Rectal smooth muscle tissue (tissue), 1 donor: ENCODE measurements at regions not wholly inside any gene's neighbourhood (a gene's known extent, or its start where the extent isn't known, plus 50 kb on each side); places are given as distances from the start of the nearest gene placed in this dataset.

ENCODE experiments used
- H3K27ac ChIP-seq: one replicate; pipeline ENCODE4 v1.7.0; 2013; ENCODE audit warnings: low read depth, low read length, inconsistent platforms
- H3K27me3 ChIP-seq: one replicate; pipeline ENCODE4 v1.7.0; 2013; ENCODE audit warnings: low read length; ENCODE audit not compliant: control insufficient read depth, insufficient read depth
- H3K36me3 ChIP-seq: one replicate; pipeline ENCODE4 v1.7.0; 2013; ENCODE audit warnings: low read length; ENCODE audit not compliant: control insufficient read depth, insufficient read depth
- H3K4me1 ChIP-seq: one replicate; pipeline ENCODE4 v1.7.0; 2013; ENCODE audit warnings: low read length; ENCODE audit not compliant: control insufficient read depth, insufficient read depth
- H3K4me3 ChIP-seq: one replicate; pipeline ENCODE4 v1.7.0; 2013; ENCODE audit warnings: low read length
- H3K9ac ChIP-seq: one replicate; pipeline ENCODE4 v1.7.0; 2013; ENCODE audit warnings: low read length

DNA sequence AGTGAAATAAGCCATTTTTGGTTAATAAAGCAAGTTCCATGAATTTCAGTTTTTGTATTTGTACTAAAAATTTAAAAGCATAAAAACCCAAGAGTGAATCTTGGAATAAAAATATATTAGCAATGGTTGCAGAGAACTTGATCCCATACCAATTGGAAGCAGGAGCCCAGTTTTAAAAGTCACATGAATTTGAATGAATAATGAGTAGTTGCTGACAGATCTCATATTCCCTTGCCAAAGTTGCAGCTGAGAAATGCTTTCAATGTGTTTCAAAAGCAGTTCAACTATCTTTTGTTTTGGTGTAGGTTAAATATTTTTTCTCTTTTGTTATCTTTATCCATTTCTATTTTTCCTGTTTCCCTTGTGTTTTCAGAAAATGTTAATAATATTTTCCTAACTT is 818.6 kb downstream of the CDH18 start:
- H3K27me3 ChIP-seq: no peaks in the 10 kb centered on the region
- H3K4me1 ChIP-seq: no peaks in the 10 kb centered on the region
- no peaks in the 10 kb centered on the region for H3K36me3 ChIP-seq
- H3K4me3 ChIP-seq: no peak overlapping the region
- H3K27ac ChIP-seq: no peak overlapping the region
- no peak overlapping the region for H3K9ac ChIP-seq

DNA sequence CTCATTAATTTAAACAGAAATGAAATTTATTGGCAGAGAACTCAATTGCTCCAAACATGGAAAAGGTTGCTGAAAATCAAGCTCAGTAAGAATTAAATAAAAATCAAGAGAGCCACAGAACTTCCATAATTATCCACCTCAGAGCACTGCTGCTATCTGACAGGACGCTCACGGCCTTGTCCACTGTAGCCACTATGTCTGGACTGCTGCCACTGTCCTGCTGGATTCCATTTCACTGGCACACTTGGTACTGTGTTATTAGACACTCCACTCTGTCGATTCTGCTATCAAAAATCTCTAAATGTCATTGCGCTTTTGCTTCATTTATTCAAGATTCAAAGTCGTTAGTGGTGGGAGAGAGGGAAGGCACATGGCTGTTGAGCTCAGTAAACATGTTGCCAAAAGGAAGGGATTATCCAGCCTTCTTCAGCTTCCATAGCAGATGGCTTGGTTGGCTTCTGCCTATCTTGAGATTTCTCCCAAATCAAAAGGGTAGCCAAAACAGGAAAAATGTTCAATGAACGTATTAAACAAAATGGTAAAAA is 815.0 kb downstream of the CDH18 start:
- Histone ChIP-seq H3K27me3 (no peaks in the 10 kb centered on the region), H3K9ac (no peak overlapping the region), H3K4me1 (no peaks in the 10 kb centered on the region), H3K4me3 (no peak overlapping the region), H3K27ac (no peak overlapping the region), H3K36me3 (no peaks in the 10 kb centered on the region)

DNA sequence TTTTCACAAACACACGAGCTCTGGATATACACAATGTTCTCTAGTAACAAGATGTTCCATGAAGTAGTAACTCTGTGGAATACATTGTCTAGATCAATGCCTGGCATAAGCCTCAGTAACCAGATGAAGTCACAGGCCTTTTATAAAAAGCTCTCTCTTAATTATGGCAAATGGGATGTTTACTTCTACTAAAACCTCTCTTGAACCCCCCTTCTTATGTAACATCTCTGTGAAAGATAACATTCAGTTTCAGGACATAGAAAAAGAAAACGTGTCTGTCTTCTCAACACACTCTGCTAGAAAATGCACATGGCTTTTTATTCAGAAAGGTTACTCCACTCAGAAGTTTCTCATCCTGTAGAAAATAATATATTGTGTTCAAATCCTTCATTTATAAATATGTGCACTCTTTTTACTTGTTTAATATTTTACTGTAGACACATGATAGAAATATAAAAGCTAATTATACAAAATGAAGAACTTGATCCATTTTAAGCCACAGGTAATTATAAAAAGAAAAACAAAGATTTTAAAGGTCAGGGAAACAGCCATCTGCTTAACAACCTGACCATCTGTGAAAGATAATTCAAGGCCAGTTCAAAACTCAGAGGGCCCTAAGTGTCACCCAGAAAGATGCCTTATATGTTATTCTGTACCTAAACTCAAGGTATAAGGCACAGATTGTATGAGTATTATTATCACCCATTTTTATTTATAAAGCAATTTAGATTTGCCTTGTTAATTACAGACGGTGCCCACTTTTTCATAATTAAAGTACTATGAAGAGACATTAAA is 812.0 kb downstream of the CDH18 start:
- Histone ChIP-seq H3K36me3 (no peaks in the 10 kb centered on the region), H3K4me3 (no peak overlapping the region), H3K27me3 (no peaks in the 10 kb centered on the region), H3K4me1 (no peaks in the 10 kb centered on the region), H3K9ac (no peak overlapping the region), H3K27ac (no peak overlapping the region)

DNA sequence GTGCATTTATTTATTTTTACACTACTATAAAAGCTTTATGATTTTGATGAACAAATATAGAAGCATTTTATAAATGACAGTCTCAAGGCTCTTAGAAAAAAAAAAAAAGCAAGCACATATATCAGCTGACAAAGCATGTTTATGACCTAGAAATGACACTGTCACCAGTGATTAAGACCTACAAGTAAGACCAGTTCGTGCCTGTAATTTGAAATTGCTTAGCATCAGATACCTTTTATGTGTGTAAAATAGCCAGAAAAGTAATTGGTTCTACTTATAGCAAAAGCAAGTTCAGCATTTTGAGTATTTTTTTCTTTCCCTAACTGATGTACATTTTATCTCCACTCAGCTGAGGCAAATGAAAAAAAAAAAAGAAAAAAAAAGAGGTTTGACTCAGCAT is 808.4 kb downstream of the CDH18 start:
- no peak overlapping the region for H3K9ac ChIP-seq
- no peaks in the 10 kb centered on the region for H3K36me3 ChIP-seq
- H3K27me3 ChIP-seq: no peaks in the 10 kb centered on the region
- no peak overlapping the region for H3K27ac ChIP-seq
- no peak overlapping the region for H3K4me3 ChIP-seq
- H3K4me1 ChIP-seq: no peaks in the 10 kb centered on the region

DNA sequence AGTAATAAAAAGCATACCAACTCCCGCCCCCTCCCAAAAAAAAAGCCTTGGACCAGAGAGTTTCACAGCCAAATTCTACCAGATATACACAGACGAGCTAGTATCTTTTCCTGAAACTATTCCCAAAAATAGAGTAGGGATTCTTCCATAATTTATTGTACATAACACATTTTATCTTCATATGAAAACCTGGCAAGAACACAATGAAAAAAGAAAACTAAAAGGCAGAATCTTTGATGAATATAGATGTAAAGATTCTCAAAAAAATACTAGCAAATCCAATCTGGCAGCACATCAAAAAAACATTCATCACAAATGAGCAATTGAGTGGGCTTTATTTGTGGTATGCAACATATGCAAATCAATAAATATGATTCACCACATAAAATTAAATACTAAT is 798.8 kb downstream of the CDH18 start:
- H3K27ac ChIP-seq: no peak overlapping the region

DNA sequence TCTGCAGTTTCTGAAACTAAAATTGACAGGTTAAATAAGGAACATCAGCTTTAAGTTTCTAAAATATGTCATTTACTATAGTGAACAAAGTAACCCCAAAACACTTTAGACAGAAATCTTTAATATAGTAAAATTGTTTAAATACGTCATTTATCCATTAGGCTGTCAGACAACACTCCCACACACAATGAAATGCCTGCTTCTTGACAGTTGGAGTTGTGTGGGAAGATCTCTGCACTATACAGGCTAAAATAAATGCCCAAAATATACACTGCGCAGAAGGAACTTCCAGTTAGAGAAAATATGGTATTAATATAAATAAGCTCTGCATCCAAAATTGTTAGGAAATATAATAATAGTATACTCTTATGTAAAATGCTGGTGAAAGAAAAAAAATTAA is 794.4 kb downstream of the CDH18 start:
- no peaks in the 10 kb centered on the region for H3K36me3 ChIP-seq
- no peaks in the 10 kb centered on the region for H3K27me3 ChIP-seq
- no peak overlapping the region for H3K9ac ChIP-seq
- H3K4me1 ChIP-seq: no peaks in the 10 kb centered on the region
- no peak overlapping the region for H3K4me3 ChIP-seq
- H3K27ac ChIP-seq: no peak overlapping the region

More for the DNA sequence above, 798.8 kb downstream of the CDH18 start:
- Histone ChIP-seq H3K36me3 (no peaks in the 10 kb centered on the region), H3K4me1 (no peaks in the 10 kb centered on the region), H3K9ac (no peak overlapping the region), H3K4me3 (no peak overlapping the region), H3K27me3 (no peaks in the 10 kb centered on the region)

DNA sequence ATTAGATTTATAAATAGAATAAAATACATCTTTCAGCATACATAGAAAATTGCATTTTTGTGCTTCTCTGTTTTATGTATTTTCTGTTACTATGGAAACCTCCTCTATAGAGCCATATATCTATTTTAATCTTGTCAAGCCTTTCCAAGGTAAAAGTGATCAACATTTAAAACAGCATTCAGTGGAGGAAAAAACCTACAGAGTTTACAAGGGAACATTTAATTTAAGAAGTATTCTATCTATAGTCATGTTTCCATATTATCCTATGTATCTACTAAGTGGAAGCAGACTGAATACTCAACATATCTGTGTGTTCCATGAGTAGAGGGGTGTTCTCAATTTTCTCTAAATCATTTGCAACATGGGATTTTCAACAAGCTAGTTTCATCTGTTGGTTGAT is 791.4 kb downstream of the CDH18 start:
- no peak overlapping the region for H3K4me3 ChIP-seq
- no peaks in the 10 kb centered on the region for H3K4me1 ChIP-seq
- H3K9ac ChIP-seq: no peak overlapping the region
- no peak overlapping the region for H3K27ac ChIP-seq
- no peaks in the 10 kb centered on the region for H3K36me3 ChIP-seq
- no peaks in the 10 kb centered on the region for H3K27me3 ChIP-seq

DNA sequence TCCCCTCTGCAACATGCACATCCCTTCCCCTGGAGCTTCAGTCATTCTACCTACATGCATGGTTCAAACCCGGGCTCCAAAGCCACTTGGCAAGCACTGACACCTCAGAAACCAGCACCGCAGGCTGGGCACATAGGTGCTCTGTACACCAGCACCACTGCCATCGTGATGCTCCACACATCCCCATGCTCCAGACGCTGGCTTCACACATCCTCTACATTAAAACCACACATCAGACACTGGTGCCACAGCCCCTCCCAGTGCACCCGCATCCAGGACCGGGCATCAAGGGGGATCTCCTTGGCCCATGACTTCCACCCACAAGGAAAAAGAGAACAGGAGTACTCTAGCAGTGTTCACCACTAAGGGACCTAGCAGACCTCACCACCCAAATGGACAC is 787.7 kb downstream of the CDH18 start:
- Histone ChIP-seq H3K27me3 (no peaks in the 10 kb centered on the region), H3K27ac (no peak overlapping the region), H3K4me3 (no peak overlapping the region), H3K36me3 (no peaks in the 10 kb centered on the region), H3K9ac (no peak overlapping the region), H3K4me1 (no peaks in the 10 kb centered on the region)

DNA sequence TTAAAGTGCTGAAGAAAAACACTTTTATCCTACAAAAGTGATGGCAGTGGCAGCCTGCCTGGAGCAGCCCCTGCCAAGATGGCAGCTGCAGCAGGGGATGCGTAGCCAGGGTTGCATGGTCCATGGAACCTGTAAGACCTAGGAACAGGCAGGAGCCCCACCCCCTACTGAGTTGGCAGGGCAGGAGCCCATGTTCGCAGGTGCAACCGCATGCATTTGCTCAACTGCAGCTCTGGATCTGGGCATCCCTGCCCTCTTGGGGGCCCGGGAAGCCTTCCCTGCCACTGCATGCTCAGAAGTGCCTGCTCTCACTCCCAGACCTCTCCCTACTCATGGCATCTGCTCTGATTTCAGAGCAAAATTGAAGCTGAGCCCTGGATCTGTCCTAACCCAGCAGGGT is 779.6 kb downstream of the CDH18 start:
- Histone ChIP-seq H3K4me1 (no peaks in the 10 kb centered on the region), H3K27ac (no peak overlapping the region), H3K27me3 (no peaks in the 10 kb centered on the region), H3K9ac (no peak overlapping the region), H3K36me3 (no peaks in the 10 kb centered on the region), H3K4me3 (no peak overlapping the region)

DNA sequence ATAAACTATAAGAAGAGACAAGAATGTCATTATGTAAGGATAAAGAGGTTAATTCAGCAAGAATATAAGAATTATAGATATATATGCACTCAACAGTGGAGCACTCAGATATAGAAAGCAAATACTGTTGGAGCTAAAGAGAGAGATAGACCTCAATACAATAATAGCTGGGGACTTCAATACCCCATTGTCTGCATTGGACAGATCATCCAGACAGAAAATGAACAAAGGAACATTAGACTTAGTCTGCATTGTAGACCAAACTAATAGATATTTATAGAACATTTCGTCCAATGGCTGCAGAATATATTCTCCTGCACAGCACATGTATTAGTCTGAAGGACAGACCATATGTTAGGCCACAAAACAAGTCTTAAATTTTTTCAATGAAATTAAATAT is 777.1 kb downstream of the CDH18 start:
- no peak overlapping the region for H3K9ac ChIP-seq
- no peak overlapping the region for H3K4me3 ChIP-seq
- no peak overlapping the region for H3K27ac ChIP-seq
- no peaks in the 10 kb centered on the region for H3K4me1 ChIP-seq
- H3K36me3 ChIP-seq: no peaks in the 10 kb centered on the region
- H3K27me3 ChIP-seq: no peaks in the 10 kb centered on the region

DNA sequence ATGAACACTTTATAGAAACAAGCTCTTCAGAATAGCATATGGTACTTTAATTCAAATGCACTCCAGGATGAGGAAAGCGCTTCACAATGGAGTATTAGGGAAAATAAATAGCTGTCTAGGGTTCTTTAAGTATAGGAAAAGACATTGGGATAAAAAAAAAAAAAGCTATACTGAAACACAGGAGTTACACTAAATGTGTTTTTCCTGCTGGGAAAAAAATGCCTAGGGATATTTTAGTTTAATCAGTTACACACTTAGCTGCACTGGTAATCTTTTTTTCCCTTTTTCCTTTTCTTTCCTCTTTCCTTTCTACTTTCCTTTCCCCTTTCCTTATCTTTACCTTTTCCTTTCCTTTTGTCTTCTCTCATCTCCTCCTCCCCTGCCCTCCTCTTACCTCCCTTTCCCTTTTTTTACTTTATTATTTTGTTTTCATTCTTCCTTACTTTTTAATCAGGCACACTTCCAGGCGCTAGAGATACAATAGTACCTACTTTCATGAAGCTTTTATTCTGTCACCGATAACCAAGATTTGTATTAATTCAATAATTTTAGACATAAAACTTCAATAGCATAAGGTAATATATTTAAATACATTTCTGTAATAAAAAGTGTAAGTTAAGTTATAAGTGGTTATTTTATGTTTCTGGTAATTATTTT is 758.7 kb downstream of the CDH18 start:
- H3K27me3 ChIP-seq: no peaks in the 10 kb centered on the region
- no peak overlapping the region for H3K9ac ChIP-seq
- no peaks in the 10 kb centered on the region for H3K4me1 ChIP-seq
- H3K27ac ChIP-seq: no peak overlapping the region
- H3K36me3 ChIP-seq: no peaks in the 10 kb centered on the region
- no peak overlapping the region for H3K4me3 ChIP-seq

DNA sequence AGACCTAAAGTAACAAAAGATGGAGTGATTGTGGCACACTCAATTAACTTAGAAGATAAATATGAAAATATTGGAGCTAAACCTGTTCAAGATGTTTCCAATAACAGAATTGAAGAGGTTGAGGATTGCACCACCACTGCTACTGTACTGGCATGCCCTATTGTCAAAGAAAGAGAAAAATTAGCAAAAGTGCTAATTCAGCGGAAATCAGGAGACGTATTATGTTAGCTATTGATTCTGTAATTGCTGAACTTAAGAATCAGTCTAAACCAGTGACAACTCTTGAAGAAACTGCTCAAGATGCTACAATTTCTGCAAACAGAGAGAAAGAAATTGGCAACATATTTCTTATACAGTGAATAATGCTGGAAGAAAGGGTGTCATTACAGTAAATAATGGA is 754.4 kb downstream of the CDH18 start:
- Histone ChIP-seq H3K9ac (no peak overlapping the region), H3K36me3 (no peaks in the 10 kb centered on the region), H3K4me3 (no peak overlapping the region), H3K27me3 (no peaks in the 10 kb centered on the region), H3K27ac (no peak overlapping the region), H3K4me1 (no peaks in the 10 kb centered on the region)
